ENCODE measurements at regions not wholly inside any gene's neighbourhood (a gene's known extent, or its start where the extent isn't known, plus 50 kb on each side); places are given as distances from the start of the nearest gene placed in this dataset.
"Not testable (repeated sequence)": the region's sequence is repeated elsewhere in the genome, so short reads cannot be mapped to it uniquely, and the experiment has no call there.

DNA sequence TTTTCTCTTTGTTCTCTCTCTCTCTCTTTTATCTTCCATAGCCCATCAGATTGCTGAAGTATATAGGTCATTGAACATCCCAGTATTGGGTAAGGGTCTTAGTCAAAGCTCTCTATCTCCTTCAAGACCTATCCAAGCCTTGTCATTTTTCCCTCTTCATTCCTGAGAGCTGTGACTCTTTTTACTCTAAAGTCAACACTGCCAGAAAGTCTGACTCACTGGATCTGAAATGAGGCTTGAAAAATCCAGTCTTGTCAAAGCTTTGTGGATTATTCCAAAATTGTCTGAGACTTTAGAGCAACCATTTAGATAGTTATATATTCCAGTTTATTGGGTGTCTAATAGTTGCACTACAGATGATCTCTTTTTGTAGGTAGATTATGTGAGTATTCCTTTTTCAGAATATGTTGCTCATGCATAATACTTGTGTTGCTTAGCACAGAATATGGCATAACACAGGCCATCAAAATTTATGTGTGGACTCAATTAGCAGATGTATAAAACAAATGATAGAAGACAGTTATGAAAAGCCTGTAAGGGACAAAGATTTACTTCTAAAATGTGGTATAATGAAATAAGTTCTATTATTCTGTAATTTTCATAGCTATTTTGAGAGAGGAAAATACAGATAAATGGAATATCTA, 389.3 kb upstream of the PCDH9 start:
- DNase-seq = no peak

DNA sequence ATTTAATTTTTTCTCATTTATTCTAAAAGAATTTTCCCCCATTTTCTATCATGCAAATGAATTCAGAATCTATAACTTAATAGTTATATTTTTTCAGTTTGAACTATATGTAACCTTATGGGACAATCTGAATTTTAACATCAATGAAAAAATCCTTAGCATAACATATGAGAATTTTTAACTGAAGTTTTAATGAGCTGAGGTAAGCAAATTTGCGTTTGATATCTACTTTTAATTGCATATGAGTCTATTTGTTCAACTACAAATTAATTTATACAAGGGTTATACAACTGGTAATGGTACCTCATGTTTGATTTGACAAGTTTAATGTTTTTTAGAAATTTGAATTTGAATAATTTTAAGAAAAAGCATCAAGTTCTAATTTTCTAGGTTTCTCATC, 384.4 kb upstream of the PCDH9 start:
- DNase-seq = no peak

DNA sequence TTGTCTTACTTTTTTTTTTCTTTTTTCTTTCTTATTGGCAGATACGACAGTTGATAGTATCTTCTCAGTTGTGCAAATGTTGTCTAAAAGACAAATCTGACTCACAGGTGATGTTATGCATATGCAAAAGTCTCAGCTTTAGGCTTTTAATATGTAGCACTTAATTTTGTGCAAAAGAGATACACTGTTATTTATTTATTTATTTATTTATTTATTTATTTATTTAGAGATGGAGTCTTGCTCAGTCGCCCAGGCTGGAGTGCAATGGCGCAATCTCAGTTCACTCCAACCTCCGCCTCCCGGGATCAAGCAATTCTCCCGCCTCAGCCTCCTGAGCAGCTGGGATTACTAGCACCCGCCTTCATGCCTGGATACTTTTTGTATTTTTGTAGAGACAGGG, 383.9 kb upstream of the PCDH9 start:
- no peak for DNase-seq

DNA sequence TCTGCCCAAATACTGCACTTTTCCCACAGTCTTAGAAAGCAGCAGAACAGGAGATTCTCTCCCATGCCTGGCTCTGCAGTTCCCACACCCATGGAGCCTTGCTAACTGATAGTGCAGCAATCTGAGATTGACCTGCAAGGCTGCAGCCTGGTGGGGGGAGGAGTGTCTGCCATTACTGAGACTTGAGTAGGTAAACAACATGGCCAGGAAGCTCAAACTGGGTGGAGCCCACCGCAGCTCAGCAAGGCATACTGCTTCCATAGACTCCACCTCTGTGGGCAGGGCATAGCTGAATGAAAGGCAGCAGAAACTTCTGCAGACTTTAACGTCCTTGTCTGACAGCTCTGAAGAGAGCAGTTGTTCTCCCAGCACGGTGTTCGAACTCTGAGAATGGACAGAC, 358.5 kb upstream of the PCDH9 start:
- no peak for DNase-seq

DNA sequence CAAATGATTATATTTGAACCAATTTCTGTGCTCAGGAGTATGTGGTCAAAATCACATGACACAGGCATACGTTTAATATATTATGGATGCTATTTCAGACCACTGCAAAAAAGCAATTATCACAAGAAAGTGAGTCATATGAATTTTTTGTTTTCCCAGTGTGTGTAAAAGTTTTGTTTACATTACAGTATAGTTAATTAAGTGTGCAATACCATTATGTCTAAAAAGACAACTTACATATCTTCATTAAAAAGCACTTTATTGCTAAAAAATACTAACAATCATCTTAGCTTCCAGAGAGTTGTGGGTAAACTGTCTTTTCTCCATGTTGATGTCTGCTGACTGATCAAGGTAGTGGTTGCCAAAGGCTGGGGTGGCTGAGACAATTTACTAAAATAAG, 347.2 kb upstream of the PCDH9 start:
- no peak for DNase-seq

DNA sequence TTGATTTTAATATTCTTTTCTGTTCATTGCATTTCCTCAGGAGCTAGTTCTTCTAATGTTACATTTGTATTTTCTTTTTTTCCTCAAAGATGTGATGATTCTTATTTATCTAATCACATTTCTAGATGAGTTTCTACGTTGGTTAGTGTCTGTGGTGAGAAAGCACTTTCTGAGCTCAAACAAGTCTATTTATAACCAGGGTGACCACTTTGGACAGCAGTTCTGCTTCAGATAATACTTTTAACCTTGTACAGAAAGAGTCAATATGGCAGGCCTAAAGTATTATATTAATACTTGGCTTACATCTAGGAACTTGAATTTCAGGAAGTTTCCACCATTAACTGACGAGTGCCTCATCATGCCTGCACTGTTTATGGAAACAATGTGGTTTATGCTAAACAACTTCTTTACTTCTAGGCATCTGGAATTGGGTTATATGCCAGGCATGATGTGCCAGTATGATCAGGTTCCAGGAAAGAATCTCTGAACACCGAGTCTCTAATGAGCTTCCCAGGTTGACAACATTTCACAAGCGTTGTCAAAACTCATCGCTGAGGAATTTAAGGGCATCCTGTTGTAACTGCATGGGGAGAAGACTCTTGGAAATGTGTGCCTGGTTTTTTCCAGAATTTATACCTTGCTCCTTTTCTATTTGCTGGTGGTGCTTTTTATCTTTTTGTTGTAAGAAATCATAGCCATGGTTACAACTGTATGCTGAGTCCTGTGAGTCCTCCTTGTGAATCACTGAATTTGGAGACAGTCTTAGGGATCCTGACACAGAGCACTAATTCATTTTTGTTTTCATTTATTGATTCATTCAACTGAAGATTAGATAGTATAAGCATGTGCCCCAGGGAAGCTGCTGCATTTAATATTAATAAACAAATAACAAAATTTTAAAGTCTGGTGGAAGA, 344.4 kb upstream of the PCDH9 start:
- DNase-seq = no peak

DNA sequence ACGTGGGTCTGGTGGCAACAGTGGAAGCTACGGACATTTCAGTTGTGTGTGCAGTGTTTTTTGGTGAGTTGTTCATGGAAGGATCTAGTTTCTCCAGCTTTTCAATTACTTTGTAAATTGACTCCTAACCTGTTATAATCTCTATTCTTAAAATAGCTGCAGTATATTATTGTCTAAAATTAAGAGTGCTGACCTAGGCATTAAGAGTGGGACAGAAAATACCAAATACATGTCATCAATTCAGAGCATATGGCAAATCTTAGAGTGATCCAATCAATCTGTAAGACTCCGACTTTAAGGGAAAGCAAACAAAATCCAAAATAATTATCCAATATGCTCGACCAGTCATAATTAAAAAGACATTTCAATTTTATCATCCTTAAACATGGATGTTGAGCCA, 338.1 kb upstream of the PCDH9 start:
- DNase-seq = no peak

DNA sequence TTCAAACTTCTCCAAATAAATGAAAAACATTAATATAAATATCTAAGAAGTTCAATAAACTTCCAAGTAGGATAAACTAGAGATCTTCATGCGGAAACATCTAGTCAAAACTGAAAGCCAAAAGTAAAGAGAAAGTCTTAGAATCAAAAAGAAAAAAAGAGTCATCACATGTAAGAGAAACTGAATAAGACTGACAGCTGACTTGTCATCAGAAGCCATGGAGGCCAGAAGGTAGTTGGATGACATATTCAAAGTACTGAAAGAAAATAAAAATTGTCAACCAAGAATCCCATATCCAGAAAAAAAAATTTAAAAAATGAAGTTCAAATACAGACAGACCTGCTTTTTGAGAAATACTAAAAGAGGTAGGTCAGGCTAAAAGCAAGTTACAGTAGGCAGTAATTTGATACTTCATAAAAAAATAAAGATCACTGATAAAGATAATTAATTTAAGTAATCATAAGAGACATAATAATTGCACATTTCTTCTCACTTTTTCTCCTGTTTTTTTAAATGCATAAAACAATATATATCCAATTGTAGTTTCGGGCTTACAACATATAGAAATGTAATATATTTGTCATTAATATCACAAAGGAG, 327.6 kb upstream of the PCDH9 start:
- DNase-seq = no peak

DNA sequence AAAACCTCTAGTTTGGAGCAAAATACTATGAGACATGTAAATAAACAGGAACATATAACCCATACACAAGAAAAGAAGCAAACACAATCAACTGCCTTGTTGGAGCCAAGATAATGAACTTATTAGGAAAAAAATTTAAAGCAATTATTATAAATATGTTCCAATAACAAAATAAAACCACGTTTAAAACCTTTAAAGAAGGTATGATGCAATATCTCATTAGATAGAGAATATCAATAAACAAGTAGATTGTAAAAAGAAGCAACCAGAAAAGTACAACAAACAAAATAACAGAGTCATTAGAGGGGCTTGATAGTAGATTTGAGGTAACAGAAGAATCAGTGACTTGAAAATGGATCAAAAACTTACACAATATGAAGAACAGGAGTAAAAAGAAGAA, 327.0 kb upstream of the PCDH9 start:
- DNase-seq = no peak

DNA sequence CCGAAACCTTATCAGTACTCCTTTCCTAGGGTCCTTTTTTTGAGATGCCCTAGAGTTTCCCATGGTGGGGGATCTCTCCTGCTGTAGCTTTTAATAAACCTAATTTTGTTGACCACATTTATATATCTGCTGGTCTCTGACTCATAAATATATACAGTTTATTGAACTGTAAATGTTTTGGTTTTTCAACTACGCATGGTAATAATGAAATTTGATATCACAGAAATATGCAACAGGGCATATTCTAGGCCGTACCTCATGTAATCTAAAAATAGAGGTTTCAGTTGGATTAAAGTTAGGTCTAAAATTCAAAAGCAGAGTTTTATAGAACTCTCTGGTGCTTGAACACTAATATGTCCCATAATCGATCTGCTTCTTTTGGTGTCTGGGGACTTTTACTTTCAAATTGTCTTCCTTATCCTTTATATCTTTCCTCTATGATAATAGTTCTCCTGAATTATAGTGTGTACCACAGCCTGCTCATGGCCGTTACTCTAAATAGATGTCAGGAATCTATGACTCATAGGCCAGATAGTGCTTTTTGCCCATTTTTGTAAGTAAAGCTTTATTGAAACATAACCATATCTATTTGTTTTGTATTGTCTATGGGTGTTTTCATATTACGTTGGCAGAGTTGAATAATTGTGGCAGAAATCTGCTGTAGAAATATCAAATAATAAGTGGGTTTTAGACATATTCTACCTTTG, 324.8 kb upstream of the PCDH9 start:
- no peak for DNase-seq

DNA sequence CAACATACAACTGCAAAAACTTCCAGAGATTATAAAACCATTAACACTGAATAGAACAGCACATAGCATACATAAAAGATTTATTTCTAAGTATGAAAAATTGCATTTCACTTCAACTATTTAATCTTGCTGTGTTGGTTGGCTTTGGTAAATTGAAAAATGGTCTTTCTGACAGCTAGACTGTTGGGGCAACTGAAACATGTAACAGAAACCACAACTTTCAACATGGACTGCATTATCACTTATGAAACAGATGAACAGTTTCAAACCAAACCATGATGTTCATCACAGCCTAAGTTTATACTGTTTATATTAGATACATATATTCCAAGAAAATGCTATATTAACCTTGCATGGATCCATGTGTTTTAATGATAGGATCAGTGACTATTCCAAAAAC, 324.1 kb upstream of the PCDH9 start:
- DNase-seq = no peak

DNA sequence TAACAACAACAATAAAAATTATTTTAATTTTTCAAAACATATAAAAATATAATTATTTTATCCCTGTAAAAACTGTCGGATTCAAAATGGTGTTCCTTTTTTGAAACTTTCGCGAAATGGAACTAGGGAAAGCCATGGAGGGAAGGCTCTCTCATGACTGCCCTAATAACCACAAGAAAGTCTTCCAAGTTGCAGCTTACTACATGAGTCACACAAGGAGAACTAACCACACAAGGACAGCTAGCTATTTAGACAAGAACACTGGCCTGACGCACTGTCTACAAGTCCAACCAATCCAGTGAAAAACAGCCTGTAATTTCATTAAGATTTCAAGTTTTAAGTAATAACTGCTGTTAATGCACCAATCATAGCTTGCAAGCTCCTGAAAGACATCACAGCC, 319.2 kb upstream of the PCDH9 start:
- no peak for DNase-seq

DNA sequence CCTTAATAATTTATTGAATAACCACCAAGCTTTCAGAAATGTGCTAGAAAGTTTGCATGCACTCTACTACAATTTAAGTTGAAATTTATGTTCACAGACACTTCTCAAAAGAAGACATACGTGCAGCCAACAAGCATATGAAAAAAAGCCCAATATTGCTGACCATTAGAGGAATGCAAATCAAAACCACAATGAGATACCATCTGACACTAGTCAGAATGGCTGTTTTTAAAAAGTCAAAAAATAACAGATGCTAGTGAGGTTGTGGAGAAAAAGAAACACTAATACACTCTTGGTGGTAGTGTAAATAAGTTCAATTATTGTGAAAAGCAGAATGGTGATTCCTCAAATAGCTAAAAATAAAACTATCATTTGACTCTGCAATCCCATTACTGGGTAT, 308.8 kb upstream of the PCDH9 start:
- DNase-seq = no peak

DNA sequence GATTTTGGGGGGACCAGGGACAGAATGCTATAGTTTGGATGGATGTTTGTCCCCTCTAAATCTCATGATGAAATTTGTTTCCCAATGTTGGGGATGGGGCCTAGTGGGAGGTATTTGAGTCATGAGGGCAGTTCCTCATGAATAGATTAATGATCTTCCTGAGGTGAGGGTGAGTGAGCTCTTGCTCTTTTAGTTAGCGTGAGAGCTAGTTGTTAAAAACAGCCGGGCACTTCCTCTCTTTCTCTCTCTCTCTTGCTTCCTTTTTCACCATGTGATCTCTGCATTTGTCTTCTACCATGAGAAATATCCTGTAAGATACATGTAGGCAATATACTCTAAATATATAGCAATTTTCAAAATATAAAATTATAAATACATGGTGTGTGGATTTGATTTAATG, 290.8 kb upstream of the PCDH9 start:
- no peak for DNase-seq

DNA sequence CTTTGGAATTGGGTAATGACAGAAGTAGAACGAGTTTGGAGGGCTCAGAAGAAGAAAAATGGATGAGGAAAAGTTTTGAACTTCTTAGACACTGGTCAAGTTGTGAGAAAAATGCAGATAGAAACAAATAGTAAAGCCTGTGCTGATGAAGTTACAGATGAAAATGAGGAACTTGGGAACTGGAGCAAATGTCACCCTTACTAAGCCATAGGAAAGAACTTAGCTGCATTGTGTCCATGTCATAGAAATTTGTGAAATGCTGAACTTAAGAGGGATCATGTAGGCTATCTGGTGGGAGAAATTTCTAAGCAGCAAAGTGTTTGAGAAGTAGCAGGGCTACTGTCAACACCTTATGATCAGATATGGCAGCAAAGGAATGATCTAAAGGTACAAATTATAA, 289.2 kb upstream of the PCDH9 start:
- DNase-seq = no peak

DNA sequence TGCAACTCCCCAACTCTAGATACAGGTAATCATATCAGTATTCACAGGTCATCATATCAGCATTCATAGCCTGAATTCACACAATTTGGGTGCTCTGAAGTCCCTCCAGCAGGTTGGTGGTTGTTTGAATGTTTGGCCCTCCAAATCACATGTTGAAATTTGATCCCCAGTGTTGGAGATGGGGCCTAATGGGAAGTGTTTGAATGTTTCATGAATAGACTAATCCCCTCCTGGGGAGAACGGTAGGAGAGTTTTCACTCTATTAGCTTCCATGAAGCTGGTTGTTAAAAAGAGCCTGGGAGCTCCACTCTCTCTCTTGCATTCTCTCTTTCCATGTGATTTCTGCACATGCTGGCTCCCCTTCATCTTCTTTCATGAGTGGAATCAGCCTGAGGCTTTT, 288.6 kb upstream of the PCDH9 start:
- DNase-seq = no peak

DNA sequence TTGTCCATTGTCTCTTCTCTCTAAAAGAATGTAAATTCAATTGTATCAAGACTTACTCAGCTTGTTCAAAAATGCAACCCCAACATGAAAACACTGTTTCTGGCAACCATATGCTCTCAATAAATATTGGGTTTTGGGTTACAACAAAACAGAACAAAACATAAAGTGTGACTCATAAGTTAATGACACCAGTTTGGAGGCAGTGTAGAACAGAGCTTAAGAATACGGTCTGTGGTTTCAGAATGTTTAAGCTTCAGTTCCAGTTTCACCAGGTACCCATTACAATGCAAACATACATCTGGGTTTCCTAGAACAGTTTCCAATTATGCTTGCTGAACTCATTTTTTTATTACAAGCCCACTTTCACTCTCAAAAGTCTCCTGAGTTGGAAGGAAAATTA, 285.8 kb upstream of the PCDH9 start:
- DNase-seq = no peak

DNA sequence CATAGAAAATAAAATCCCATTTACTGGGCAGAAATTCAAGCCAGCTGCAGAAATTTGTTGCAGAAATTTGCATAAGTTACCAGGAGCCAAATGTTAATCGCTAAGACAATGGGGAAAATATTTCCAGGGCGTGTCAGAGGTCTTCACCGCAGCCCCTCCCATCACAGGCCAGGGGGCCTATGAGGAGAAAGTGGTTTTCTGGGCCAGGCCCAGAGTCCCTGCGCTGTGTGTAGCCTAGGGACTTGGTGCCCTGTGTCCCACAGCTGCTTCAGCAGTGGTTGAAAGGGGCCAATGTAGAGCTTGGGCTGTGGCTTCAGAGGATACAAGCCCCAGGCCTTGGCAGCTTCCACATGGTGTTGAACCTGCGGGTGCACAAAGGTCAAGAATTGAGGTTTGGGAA, 278.9 kb upstream of the PCDH9 start:
- no peak for DNase-seq

DNA sequence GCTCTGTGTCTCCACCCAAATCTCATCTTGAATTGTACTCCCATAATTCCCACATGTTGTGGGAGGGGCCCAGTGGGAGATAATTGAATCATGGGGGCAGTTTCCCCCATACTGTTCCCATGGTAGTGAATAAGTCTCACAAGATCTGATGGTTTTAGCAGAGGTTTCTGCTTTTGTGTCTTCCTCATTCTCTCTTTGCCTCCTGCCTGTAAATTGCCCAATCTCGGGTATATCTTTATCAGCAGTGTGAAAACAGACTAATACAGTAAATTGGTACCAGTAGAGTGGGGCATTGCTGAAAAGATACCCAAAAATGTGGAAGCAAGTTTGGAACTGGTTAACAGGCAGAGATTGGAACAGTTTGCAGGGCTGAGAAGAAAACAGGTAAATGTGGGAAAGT, 278.1 kb upstream of the PCDH9 start:
- not testable (repeated sequence) for DNase-seq

DNA sequence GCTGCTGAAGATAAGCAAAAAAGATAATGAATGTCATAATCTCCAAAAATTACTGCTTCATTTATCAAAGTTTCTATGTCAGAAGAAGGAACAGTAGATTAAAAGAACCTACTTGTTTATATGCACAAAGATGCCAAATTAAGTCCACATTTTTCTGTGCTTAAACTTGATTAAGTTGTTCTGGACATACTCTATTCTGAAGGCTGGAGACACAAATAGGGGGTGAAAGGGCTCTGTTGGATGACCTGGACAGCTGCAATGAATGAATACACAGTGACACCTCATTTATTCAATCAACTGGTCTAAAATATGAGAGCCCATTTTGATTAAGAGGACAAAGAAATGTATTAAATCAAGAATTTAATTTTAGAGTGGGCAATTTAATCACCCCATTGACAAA, 276.3 kb upstream of the PCDH9 start:
- DNase-seq = no peak

DNA sequence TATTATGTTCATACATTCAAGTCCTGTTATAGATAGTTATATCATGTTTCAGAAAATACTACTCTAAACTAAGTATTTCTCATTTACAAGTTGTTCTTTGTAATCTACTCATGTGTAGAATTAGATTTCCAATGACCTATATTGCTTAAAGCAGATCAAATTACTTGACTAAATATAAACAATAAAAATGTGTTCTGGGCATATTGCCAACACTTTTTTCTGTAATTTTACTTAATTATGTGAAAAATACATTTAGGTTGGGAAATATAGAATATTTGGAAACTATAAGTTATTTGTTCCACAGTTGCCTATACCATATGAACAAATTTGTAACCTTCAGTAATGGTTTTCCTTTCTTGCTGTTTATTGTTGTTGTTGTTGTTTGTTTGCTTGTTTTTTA, 275.2 kb upstream of the PCDH9 start:
- DNase-seq = no peak

DNA sequence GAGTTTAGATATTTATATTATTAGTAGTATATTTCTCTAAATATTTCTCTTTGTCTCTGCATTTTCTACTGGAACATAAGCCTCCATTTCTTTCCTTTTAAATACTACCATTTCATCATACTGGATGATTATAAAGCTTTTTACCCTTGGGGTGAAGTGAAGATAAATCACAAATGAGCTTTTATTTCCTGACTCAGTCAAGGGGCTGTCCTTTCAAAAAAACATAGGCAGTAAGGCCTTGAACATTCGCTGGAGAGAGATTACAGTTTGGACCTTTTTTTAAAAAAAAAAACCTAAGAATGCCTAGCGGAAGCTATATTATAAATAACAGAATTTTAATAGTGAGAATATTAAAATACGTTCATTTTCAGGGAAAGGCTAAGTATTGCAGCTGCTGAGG, 268.8 kb upstream of the PCDH9 start:
- no peak for DNase-seq

DNA sequence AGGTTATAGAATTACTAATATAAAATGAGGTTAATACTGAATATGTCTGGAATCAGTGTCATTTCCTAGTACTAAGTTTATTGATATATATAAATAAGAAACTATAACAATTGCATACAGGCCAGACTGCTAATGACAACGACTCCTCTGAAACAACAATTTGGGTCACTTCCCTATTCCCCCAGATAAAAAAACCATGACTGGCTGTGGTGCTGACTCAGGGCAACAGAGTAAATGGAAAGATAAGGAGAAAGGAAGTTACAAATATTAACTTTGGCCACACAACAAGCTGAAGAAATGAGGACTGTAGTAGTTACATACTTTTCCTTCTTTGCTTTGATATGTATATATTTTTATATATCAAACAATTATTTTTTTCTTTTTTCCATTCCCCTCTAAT, 263.7 kb upstream of the PCDH9 start:
- no peak for DNase-seq

DNA sequence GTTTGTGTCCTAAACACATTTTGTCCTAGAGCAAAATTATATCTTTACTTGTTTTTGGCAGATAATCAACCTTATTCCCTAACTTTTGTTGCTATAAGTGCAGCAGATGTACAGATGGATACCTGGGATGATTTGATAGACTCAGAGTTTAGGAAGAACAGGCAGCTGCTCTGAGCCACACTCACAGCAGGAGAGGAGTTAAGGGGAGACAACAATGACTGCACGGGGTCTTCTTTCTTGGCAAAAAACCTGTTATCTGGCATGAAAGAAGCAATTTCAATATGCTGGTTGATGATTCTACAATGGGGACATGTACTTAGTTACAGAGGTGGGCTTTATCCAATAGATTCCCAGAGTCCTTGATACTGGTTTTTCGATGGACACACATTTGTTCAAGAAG, 258.9 kb upstream of the PCDH9 start:
- DNase-seq = no peak
